Neural cell (in vitro differentiated cells): ENCODE measurements at regions not wholly inside any gene's neighbourhood (a gene's known extent, or its start where the extent isn't known, plus 50 kb on each side); places are given as distances from the start of the nearest gene placed in this dataset.

ENCODE experiments used
- EP300 ChIP-seq: fragments of 450-650 bp; conservative IDR thresholded peaks from 2 replicates; pipeline ENCODE4 v1.6.1; 2014; ENCODE audit warnings: antibody characterized with exemption, mild to moderate bottlenecking, moderate library complexity; ENCODE audit not compliant: poor library complexity, severe bottlenecking
- EZH2 ChIP-seq: fragments of 200-600, 300-800 bp; shearing (Covaris generic), sonication (generic); IDR thresholded peaks from 2 replicates; pipeline ENCODE4 v1.6.1; 2014; ENCODE audit warnings: antibody characterized with exemption, low read length, borderline replicate concordance, mild to moderate bottlenecking; ENCODE audit not compliant: insufficient read depth, poor library complexity, severe bottlenecking
- MXI1 ChIP-seq: fragments of 450-650 bp; conservative IDR thresholded peaks from 2 replicates; pipeline ENCODE4 v1.6.1; 2014; ENCODE audit warnings: antibody characterized with exemption, mild to moderate bottlenecking; ENCODE audit not compliant: poor library complexity, severe bottlenecking
- POLR2AphosphoS5 ChIP-seq: IDR thresholded peaks from 2 replicates; pipeline ENCODE4 v1.6.1; 2012
- RAD21 ChIP-seq: fragments of 450-650 bp; conservative IDR thresholded peaks from 2 replicates; pipeline ENCODE4 v1.6.1; 2014; ENCODE audit warnings: antibody characterized with exemption, mild to moderate bottlenecking, moderate library complexity
- SMC3 ChIP-seq: fragments of 450-650 bp; conservative IDR thresholded peaks from 2 replicates; pipeline ENCODE4 v1.6.1; 2014; ENCODE audit warnings: antibody characterized with exemption, mild to moderate bottlenecking, moderate library complexity; ENCODE audit not compliant: poor library complexity
- TAF1 ChIP-seq: IDR thresholded peaks from 2 replicates; pipeline ENCODE4 v1.6.1; 2012; ENCODE audit warnings: low read depth
- TF ChIP-seq, protein P1 (sequence below): fragments of 450-650 bp; IDR thresholded peaks from 2 replicates; pipeline ENCODE4 v1.5.1; 2014; ENCODE audit warnings: antibody characterized with exemption, mild to moderate bottlenecking, moderate library complexity; ENCODE audit not compliant: poor library complexity, severe bottlenecking
- TF ChIP-seq, protein P2 (sequence below): IDR thresholded peaks from 2 replicates; pipeline ENCODE4 v1.6.1; 2012; ENCODE audit warnings: borderline replicate concordance

DNA sequence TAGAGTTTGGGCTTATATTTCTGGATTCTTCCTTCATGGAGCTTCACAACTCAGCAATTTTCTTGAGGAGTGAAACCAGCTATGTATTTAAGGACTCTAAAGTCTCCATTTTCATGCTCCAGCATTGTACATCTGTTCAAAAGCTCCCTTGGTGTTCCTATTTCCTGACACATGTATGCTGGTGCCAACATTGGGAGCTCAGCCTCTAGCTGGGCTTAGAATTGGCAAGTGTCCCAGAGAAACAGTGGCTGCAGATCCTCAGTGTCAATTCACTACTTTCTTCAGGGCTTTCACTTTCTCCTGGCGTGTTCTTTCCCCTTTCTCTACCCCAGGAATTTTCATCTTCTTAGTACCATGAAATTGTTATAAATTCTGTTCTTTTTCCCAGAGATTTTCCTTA, 103.1 kb downstream of the ZNF467 start:
- TF ChIP-seq POLR2AphosphoS5, result no peak
- TF ChIP-seq EZH2, result no peak
- no peak for TF ChIP-seq RAD21
- TF ChIP-seq, protein P1, sequence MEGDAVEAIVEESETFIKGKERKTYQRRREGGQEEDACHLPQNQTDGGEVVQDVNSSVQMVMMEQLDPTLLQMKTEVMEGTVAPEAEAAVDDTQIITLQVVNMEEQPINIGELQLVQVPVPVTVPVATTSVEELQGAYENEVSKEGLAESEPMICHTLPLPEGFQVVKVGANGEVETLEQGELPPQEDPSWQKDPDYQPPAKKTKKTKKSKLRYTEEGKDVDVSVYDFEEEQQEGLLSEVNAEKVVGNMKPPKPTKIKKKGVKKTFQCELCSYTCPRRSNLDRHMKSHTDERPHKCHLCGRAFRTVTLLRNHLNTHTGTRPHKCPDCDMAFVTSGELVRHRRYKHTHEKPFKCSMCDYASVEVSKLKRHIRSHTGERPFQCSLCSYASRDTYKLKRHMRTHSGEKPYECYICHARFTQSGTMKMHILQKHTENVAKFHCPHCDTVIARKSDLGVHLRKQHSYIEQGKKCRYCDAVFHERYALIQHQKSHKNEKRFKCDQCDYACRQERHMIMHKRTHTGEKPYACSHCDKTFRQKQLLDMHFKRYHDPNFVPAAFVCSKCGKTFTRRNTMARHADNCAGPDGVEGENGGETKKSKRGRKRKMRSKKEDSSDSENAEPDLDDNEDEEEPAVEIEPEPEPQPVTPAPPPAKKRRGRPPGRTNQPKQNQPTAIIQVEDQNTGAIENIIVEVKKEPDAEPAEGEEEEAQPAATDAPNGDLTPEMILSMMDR, result no peak
- no peak for TF ChIP-seq TAF1
- TF ChIP-seq EP300, result no peak
- TF ChIP-seq SMC3, result no peak
- TF ChIP-seq, protein P2, sequence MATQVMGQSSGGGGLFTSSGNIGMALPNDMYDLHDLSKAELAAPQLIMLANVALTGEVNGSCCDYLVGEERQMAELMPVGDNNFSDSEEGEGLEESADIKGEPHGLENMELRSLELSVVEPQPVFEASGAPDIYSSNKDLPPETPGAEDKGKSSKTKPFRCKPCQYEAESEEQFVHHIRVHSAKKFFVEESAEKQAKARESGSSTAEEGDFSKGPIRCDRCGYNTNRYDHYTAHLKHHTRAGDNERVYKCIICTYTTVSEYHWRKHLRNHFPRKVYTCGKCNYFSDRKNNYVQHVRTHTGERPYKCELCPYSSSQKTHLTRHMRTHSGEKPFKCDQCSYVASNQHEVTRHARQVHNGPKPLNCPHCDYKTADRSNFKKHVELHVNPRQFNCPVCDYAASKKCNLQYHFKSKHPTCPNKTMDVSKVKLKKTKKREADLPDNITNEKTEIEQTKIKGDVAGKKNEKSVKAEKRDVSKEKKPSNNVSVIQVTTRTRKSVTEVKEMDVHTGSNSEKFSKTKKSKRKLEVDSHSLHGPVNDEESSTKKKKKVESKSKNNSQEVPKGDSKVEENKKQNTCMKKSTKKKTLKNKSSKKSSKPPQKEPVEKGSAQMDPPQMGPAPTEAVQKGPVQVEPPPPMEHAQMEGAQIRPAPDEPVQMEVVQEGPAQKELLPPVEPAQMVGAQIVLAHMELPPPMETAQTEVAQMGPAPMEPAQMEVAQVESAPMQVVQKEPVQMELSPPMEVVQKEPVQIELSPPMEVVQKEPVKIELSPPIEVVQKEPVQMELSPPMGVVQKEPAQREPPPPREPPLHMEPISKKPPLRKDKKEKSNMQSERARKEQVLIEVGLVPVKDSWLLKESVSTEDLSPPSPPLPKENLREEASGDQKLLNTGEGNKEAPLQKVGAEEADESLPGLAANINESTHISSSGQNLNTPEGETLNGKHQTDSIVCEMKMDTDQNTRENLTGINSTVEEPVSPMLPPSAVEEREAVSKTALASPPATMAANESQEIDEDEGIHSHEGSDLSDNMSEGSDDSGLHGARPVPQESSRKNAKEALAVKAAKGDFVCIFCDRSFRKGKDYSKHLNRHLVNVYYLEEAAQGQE, result no peak
- TF ChIP-seq MXI1, result no peak
